Right lobe of liver (tissue), 6 donors: ENCODE measurements at regions not wholly inside any gene's neighbourhood (a gene's known extent, or its start where the extent isn't known, plus 50 kb on each side); places are given as distances from the start of the nearest gene placed in this dataset.

Experiments
- ATAC-seq, 4 donors: fragments of 200-7000 bp; cut with Tn5 transposase; one replicate each; pipeline ENCODE4 v1.9.1; 2020; ENCODE audit warnings: mild to moderate bottlenecking in 4 of 4, moderate library complexity in 4 of 4
- DNase-seq, 3 donors: peaks; one replicate each; pipeline ENCODE4 v3.0.0-alpha.2; 2020
- H3K27ac ChIP-seq, 3 donors: fragments of 200-600 bp; one replicate each; pipeline ENCODE4 v1.8.0; 2022
- H3K27me3 ChIP-seq, 2 donors: fragments of 200-600 bp; one replicate each; pipeline ENCODE4 v1.8.0; 2022
- H3K36me3 ChIP-seq, 4 donors: fragments of 200-600 bp; sonication (generic) in 1 of 4; one replicate each; pipeline versions ENCODE4 v1.5.1 to v1.8.0; 2017 to 2022; ENCODE audit warnings: control low read depth in 1 of 4
- H3K4me1 ChIP-seq, 4 donors: fragments of 200-600 bp; sonication (generic) in 1 of 4; one replicate each; pipeline versions ENCODE4 v1.5.1 to v1.8.0; 2017 to 2022; ENCODE audit warnings: control low read depth in 1 of 4
- H3K4me3 ChIP-seq, 3 donors: fragments of 200-600 bp; one replicate each; pipeline ENCODE4 v1.8.0; 2022
- H3K9me3 ChIP-seq, 4 donors: fragments of 200-600 bp; sonication (generic) in 1 of 4; one replicate each; pipeline versions ENCODE4 v1.5.1 to v1.8.0; 2017 to 2022; ENCODE audit warnings: control low read depth in 1 of 4
- POLR2A ChIP-seq: fragments of 450-650 bp; IDR thresholded peaks from one replicate; pipeline ENCODE4 v1.6.1; 2017; ENCODE audit warnings: antibody characterized with exemption, mild to moderate bottlenecking
- WGBS: methylation state at CpG from one replicate; pipeline ENCODE4 v1.1.6; 2018; ENCODE audit warnings: low coverage, low lambda C conversion rate; ENCODE audit not compliant: insufficient coverage; ENCODE audit errors: missing lambda C conversion rate; 5-methylcytosine and 5-hydroxymethylcytosine counted together
- intact Hi-C, 2 donors: fragments of 100-400 bp; cut with DNase I; formaldehyde crosslinking; loops; one replicate each; pipeline versions ENCODE4 v1.11.2 to v1.14.1; 2022
- TF ChIP-seq, protein P1 (sequence below), 4 donors: fragments of 200-600 bp in 3 of 4; fragments of 450-650 bp in 1 of 4; IDR thresholded peaks; one replicate each; pipeline versions ENCODE4 v1.5.1 to v1.8.0; 2016 to 2022; ENCODE audit warnings: antibody characterized with exemption in 4 of 4, mild to moderate bottlenecking in 2 of 4
- donor health status: DM: no; HTN: yes; CAD: no.
- donor health status: DM: no; HTN: no; CAD: no.
- donor health status: DM: no; HTN: no; CAD: no.
- donor health status: DM: no; HTN: yes; CAD: no.
- donor health status: DM: no; HTN: yes; CAD: no.

DNA sequence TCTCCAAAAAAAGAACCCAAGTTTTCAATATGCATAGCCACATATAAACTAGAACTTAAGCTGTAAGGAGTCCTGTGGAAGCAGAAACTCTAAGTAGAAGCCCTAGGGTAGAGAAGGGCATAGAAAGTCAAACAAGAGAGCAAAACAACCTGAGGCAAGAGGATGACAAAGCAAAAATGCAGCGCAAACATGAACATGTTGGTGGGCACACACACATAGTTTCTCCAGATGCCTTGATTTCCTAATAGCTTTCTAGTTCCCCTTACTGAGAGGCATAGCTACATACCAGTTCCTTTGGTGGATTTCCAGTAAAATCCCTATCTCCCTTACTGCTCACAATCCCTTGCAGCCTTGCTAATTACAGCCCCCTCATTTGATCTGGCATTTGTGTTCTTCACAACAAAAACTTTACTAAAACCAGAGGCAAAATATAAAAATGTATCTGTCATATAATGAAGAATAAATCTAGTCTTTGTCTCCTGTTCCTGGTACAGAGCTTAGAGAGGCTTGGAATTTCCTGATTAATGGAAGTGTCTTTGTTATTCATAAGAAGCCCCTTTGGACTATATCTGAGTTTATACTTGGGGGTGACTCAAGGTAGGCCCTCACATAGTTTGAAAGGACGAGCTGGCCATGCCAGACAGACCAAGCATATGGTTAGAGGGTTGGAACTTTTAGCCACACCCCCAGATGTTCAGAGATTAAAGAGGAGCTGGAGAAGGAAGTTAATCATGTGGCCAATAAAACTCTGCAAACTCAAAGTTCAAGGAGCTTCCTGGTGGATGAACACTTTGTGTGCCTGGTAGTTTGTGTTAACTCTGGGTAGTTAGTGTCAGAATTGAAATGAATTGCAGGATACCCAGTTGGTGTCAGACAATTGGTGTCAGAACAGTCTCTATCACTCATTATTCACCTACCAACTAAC is 52.7 kb upstream of the ZCCHC13 start:
- no peaks in the 10 kb centered on the region for H3K9me3 ChIP-seq
- peak; percentile 60 to 81 (median 73) for ATAC-seq
- intact Hi-C loops = no loop called here
- no peaks in the 10 kb centered on the region for H3K27me3 ChIP-seq
- peak overlapping the region in 2 of 3 donors; percentile 6 to 61 for H3K27ac ChIP-seq
- H3K4me3 ChIP-seq = no peak overlapping the region
- H3K36me3 ChIP-seq = no peaks in the 10 kb centered on the region
- peaks cover 0 to 17% (median 3%) of the 10 kb centered on the region in 4 donors for H3K4me1 ChIP-seq
- 37% methylated on average over 2 of the region's 2 CpGs for WGBS
- TF ChIP-seq, protein P1, sequence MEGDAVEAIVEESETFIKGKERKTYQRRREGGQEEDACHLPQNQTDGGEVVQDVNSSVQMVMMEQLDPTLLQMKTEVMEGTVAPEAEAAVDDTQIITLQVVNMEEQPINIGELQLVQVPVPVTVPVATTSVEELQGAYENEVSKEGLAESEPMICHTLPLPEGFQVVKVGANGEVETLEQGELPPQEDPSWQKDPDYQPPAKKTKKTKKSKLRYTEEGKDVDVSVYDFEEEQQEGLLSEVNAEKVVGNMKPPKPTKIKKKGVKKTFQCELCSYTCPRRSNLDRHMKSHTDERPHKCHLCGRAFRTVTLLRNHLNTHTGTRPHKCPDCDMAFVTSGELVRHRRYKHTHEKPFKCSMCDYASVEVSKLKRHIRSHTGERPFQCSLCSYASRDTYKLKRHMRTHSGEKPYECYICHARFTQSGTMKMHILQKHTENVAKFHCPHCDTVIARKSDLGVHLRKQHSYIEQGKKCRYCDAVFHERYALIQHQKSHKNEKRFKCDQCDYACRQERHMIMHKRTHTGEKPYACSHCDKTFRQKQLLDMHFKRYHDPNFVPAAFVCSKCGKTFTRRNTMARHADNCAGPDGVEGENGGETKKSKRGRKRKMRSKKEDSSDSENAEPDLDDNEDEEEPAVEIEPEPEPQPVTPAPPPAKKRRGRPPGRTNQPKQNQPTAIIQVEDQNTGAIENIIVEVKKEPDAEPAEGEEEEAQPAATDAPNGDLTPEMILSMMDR (IDR thresholded peaks at IDR 0.05) = no peak
- TF ChIP-seq POLR2A = peak; percentile 13
- DNase-seq = no peak

DNA sequence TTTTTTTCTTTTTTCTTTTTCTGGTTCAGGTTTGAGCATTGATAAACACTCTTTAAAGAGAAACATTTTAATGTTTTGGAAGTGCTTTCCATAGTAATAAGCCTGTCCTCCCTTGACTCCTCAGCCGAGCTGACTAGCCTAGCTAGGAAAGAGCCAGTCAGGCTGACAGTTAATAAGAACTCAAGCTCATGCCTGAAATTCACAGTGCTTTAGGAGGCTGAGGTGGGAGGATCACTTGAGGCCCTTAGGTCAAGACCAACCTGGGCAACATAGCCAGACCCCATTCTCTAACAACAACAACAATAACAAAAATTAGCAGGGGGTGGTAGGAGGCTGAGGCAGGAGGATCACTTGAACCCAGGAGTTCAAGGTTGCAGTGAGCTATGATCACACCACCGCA is 53.4 kb upstream of the ZCCHC13 start:
- no peaks in the 10 kb centered on the region for H3K9me3 ChIP-seq
- intact Hi-C loops = no loop called here
- WGBS = 53% methylated on average over 2 of the region's 2 CpGs
- no peak for DNase-seq
- no peaks in the 10 kb centered on the region for H3K27me3 ChIP-seq
- no peak for TF ChIP-seq POLR2A
- TF ChIP-seq, protein P1 (IDR thresholded peaks at IDR 0.05) = no peak
- peak overlapping the region in 1 of 3 donors; percentile 61 for H3K27ac ChIP-seq
- no peak for ATAC-seq
- H3K4me1 ChIP-seq = peaks cover 0 to 17% (median 3%) of the 10 kb centered on the region in 4 donors
- H3K4me3 ChIP-seq = no peak overlapping the region
- H3K36me3 ChIP-seq = no peaks in the 10 kb centered on the region

DNA sequence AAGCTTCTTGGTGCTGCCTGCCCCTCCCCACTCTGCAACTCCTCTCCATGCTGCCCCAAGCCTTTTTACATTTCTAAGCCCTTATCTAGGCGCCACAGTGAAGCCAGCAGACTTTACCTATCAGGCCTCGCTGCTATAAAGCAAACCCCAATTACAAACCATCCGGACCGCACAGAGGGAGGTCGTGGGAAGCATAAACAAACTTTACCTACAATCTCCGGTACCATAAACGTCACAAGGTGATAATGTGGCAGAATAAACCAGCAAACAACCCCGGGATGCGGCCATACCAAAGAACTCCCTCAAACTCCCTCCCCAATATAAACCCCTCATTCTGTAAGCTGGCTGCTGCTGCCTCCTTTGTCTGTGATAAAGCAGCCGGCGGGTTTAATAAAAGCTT is 54.0 kb upstream of the ZCCHC13 start:
- Histone ChIP-seq H3K4me1 (peaks cover 0 to 17% (median 3%) of the 10 kb centered on the region in 4 donors), H3K27me3 (no peaks in the 10 kb centered on the region), H3K9me3 (no peaks in the 10 kb centered on the region), H3K36me3 (no peaks in the 10 kb centered on the region), H3K27ac (no peak overlapping the region), H3K4me3 (no peak overlapping the region)
- TF ChIP-seq, protein P1 (IDR thresholded peaks at IDR 0.05) = no peak
- TF ChIP-seq POLR2A = no peak
- 39% methylated on average over 10 of the region's 11 CpGs for WGBS
- ATAC-seq = no peak
- no peak for DNase-seq
- intact Hi-C loops = no loop called here

DNA sequence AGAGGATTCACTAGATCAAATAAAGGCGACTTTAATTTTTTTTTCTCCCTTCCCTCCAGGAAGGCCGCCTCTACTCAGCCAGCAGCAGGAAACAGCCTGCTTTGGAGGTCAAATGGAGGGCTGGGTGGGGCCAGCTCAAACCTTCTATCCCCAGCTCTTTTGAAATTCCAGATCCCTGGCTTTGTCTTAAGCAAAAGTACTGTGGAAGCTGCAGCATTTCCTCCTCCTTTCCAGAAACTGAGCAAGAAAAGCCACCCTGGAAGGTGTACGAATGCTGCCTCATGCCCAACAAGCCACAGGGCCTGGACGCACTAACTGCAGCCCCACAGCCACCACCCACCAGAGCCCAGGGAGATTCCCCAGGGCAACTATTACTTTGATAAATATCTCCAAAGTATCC is 55.1 kb upstream of the ZCCHC13 start:
- WGBS = 43% methylated on average over 3 of the region's 4 CpGs
- no peaks in the 10 kb centered on the region for H3K36me3 ChIP-seq
- no peaks in the 10 kb centered on the region for H3K9me3 ChIP-seq
- ATAC-seq (peak in 3 of 4 donors; percentile 28 to 56 (median 49)), DNase-seq (no peak)
- peaks cover 0 to 17% (median 3%) of the 10 kb centered on the region in 4 donors for H3K4me1 ChIP-seq
- no peaks in the 10 kb centered on the region for H3K27me3 ChIP-seq
- intact Hi-C loops = no loop called here
- no peak overlapping the region for H3K4me3 ChIP-seq
- H3K27ac ChIP-seq = no peak overlapping the region
- no peak for TF ChIP-seq POLR2A
- TF ChIP-seq, protein P1 (IDR thresholded peaks at IDR 0.05) = no peak
